Embryonic facial prominence (tissue), 1 donor: ENCODE measurements at regions not wholly inside any gene's neighbourhood (a gene's known extent, or its start where the extent isn't known, plus 50 kb on each side); places are given as distances from the start of the nearest gene placed in this dataset.

Experiments
- DNase-seq: peaks from one replicate; pipeline ENCODE4 v3.0.0-alpha.2; 2016; ENCODE audit errors: extremely low spot score

DNA sequence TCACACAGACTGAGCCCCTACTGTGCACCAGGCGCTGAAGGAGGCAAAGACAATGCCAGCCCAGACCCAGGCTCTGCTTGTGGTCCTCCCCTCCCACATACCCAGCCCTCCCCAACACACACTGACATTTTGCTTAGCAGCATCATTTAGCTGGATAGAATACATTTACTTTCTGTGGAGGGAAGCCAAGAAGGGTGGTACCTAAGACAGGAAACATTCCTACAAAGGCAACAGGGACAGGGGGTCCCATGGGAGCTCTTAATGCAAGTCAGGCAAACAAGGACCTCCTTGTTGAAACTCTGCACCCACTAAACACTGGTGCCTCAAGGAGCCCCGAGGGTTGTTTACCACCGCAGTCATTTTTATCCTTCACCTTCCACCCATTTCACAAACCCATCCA lies 77.0 kb upstream of the ZNF507 start:
- DNase-seq: no peak

GRCh38 chr19:32269831-32270230 lies 75.6 kb upstream of the ZNF507 start:
- DNase-seq: no peak

DNA sequence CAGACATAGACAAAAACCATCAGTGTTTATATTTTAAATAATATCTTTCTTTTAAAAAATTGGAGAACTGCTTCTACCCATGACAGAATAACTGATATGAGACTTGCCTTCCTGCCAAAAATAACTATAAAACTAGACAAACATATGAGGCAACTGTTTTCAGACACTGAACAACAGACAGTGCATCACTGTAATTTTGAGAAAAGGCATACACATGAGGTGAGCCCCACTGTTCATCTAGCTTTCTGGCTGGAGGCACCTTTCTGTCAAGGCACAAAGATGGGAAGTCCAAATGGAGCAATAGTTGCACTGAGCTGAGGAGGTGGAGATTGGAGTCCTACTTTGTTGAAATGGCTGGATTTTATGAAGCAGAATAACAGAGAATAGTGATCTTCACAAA lies 71.9 kb upstream of the ZNF507 start:
- no peak for DNase-seq

- no peak for DNase-seq
Observed at GRCh38 chr19:32287086-32287485, 58.3 kb upstream of the ZNF507 start.

- peak; percentile 13 for DNase-seq
Observed at GRCh38 chr19:32287811-32288227, 57.6 kb upstream of the ZNF507 start.

GRCh38 chr19:32289566-32290210 lies 55.7 kb upstream of the ZNF507 start:
- no peak for DNase-seq

GRCh38 chr19:32291876-32292275 lies 53.5 kb upstream of the ZNF507 start:
- no peak for DNase-seq

- DNase-seq: no peak
Observed at GRCh38 chr19:32294871-32295438, 50.5 kb upstream of the ZNF507 start.
